Stimulated activated CD4-positive, alpha-beta T cell treated with anti-CD3 and anti-CD28 coated beads, Interleukin-1b, Interleukin-23, amount 100 ng/mL, for 1 hour (primary cell): ENCODE measurements at regions not wholly inside any gene's neighbourhood (a gene's known extent, or its start where the extent isn't known, plus 50 kb on each side); places are given as distances from the start of the nearest gene placed in this dataset.

ENCODE experiments used
- DNase-seq, 2 donors: peaks; one replicate each; pipeline ENCODE4 v3.0.0-alpha.2; 2020; ENCODE audit warnings: low read depth in 2 of 2

DNA sequence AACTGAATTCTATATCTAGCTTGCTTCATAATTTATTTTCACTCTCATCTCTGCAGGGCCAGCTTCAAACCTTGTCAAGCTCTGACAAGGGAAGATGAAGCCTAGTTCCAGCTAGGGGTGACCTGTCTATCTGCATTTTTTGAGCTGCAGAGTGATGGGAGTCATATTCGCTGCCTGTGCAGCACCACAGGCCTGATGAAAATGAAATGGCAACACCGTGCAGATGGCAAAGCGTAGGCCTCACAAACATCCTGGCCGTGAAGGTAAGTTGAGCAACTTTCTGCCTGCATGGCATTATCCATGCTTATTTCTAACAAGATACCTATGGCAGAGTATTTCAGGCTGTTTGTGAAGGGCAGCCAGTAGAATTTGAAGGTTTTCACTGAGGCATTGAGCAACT is 86.4 kb upstream of the C1QTNF9B start:
- no peak for DNase-seq

GRCh38 chr13:23984546-23984945 is 87.2 kb upstream of the C1QTNF9B start:
- DNase-seq = no peak

DNA sequence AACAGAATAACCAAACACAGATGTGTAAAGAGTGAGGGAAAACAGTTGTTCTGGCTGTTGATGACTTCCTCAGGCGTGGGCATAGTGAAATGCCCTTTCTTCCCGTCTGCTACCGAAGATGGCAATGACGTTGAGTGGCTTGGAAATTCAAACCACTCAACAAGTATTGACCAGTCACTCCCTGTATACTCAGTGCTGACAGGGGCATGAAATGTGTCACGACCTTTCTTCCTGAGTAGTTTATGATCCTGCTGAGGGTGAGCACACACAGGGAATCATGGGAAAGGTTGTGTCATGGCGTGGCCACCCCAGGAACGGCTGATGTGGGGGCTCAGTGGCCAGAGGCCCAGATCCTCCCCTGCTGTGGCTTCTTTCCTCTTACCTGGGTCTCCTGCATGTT is 87.8 kb upstream of the C1QTNF9B start:
- no peak for DNase-seq

DNA sequence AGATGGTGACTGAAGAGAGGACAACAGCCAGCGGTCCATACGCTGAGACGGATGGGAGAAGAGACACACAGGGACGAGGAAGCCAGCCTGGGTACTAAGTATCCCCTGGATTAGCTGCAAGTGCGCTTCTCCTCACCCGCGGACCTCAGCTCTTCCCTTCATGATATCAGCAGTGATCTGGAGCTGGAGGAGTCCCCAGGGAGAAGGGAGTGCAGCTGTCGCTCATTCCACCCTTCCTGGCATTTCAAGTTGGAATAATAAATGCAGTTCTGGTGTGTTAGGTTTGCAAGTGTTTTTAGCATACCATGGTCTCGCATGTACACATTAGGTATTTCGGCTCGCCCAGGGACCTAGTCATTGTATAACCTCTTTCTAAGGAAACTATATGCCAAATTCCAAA is 88.5 kb upstream of the C1QTNF9B start:
- no peak for DNase-seq

GRCh38 chr13:23986619-23987018 is 89.3 kb upstream of the C1QTNF9B start:
- no peak for DNase-seq

- DNase-seq = no peak
These were observed 90.1 kb upstream of the C1QTNF9B start for GRCh38 chr13:23987331-23987894.

- DNase-seq = no peak
These were observed 91.3 kb upstream of the C1QTNF9B start for GRCh38 chr13:23988546-23989122.

DNA sequence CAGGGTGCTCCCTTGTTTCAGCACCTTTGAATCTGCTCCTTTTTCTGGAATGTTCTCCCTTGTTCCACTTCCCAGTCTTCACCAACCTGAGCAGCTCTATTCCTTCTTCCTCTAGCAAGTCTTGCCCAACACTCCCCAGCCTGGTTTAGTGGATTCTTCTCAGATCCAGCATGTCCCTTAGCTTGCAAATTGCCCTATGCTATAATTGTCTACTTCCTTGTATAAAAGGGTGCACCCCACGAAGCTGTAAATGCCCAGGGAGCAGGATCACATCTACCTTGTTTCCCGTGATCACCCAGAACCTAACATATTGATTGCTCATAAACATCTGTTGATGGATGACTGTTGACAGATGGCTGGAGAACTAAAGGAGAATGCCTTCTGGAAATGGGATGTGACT is 93.2 kb upstream of the C1QTNF9B start:
- DNase-seq = no peak

DNA sequence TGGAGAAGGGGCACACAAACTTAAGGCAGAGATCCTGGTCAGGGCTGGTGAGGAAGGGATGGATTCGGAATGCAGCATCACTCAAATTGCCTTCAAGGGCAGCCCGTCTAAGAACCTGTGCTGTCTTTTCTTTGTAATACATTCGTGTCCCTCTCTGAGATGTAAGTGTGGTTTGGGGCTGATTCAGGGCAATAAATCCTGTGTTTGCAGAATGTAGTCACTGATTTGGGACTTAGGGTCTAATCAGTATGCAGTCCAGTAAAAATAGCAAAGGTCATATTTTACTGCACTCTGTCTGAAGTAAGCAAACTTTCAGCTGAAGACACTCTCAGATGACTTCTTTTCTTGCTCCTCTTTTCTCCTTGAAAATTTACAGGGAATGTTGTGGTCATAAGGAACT is 93.8 kb upstream of the C1QTNF9B start:
- DNase-seq = no peak

- no peak for DNase-seq
These were observed 95.7 kb upstream of the C1QTNF9B start for GRCh38 chr13:23992781-23993679.

GRCh38 chr13:23993680-23993985 is 96.3 kb upstream of the C1QTNF9B start:
- DNase-seq = no peak

DNA sequence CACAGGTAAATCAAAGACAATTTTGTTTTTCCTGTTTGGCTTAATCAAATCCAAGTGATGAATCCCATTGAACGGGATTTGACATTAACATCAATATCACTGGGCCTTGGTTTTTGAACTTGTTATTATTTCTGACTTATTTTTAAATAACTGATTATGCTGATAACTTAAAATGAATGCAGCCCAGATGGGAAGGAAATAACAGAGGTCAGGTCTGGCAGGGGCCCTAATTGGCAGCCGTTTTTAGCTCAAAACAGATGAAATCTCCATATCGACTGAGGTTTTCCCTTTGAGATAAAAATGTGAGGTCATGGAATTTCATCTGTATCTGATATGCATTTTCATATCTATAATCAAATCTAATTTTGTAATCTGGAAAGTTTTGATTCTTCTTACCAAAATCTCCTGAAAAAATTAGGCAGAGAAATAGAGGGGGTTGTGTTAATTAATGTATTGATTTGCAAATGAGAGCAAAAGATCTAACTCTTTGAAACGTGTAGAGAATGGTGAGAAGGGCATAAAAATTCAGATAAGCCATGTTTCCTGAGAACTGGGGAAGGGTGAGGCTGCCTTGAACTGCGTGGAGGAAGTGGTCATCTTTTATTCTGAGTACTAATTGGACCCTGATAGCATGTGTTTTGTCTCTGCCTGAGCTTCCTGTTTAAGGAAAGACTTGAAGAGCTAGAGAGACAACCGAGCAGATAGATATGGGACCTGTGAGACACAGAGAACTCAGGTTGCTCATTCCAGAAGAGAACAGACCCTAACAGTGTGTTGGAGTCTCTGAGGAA is 98.2 kb upstream of the C1QTNF9B start:
- no peak for DNase-seq

DNA sequence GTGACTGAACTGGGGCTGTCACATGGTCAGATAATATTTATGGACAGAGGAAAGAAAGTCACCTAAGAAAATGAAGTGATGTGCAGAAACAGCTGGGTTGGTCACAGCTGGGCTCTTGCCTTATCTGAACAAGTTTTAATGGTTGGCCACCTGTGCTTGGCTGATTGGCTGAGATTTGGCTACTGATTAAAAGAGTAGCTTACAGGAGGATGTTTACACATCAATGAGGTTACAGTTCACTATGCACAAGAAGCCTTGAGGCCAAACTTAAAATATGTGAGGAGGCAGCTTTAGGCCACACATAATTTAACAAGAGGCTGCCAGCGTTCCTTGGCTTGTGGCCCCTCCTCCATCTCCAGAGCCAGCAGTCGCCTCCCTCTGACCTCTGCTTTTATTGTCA is 99.2 kb upstream of the C1QTNF9B start:
- DNase-seq = no peak

DNA sequence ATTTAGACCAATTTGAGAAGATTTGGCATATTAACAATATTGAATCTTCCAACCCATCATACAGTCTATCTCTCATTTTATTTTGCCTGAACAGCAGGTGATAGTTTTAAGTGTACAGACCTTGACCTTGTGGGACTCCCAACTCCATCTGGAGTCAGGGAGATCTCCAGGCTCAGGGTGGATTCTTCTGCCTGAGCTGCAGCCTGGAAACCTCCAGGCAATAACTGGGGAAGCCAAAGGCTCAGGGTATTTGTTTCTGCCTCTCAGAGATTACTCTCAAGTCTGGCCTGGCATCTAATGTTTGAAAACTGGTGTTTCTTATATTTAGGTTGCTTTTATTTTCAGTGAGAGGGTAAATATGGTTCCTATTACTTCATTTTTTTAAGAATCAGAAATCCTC is 102.1 kb upstream of the C1QTNF9B start:
- DNase-seq = no peak

GRCh38 chr13:24002206-24002815 is 105.0 kb upstream of the C1QTNF9B start:
- no peak for DNase-seq

- no peak for DNase-seq
These were observed 107.0 kb upstream of the C1QTNF9B start for GRCh38 chr13:24004142-24004899.

- no peak for DNase-seq
These were observed 107.7 kb upstream of the C1QTNF9B start for GRCh38 chr13:24004971-24005370.

DNA sequence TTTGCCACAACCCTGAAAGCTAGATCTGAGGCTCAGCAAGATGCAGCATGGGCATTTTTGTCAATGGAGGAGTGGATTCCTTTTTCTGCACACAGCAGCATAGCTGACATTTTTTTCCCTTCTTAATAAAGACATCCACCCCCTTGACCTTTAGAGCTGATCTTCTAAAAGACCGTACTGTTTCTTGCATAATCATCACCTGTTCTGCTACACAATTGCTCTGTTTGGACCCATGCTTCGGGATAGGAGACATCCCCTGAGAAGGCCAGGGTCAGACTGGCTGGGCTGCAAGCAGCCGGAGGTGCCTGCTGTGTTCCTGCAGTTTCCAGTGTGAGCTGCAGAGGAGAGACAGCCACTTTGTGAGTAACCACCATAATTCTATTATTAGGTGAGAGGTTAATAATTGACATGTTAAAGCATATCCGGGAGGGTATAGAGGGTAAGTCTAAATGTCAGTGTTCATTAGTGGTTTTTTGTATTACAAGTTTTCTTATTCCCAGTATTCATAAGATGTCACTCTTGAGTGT is 108.5 kb upstream of the C1QTNF9B start:
- DNase-seq = no peak

GRCh38 chr13:24006520-24007248 is 109.4 kb upstream of the C1QTNF9B start:
- DNase-seq = no peak

DNA sequence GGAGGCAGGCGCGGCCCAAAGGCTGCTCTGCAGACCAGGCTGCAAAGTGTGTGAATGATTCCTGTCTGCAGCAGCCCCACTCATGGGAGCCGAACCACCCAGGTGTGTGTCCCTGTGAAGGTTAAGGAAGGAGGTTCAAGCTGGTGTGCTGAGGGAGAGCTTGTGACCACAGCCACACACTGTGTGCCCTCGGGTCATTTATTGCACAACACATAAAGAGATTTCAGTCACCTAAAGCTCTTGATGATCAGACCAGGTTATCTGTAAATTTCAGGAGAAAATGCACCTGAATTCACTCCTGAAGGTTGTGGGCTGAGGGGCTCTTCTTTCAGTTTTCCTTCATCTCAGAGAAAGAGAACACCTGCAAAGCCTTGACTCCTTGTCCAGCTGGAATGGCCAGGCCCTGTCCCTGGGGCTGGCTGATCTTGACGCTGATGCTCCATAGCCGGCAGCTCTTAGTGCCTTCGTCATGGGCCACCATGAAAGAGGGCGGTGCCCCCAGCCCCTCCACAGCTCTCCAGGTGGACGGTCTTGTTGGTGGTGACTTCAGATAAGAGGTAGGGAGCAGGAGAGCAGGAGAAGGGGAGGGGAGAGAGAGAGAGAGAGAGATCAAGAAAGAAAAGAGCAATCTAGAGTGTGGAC is 110.8 kb upstream of the C1QTNF9B start:
- no peak for DNase-seq
